ENCODE measurements at regions not wholly inside any gene's neighbourhood (a gene's known extent, or its start where the extent isn't known, plus 50 kb on each side); places are given as distances from the start of the nearest gene placed in this dataset.
"Not testable (repeated sequence)": the region's sequence is repeated elsewhere in the genome, so short reads cannot be mapped to it uniquely, and the experiment has no call there.

GRCh38 chr3:153783741-153784480 lies 337.3 kb upstream of the ARHGEF26 start:
- in situ Hi-C loops (cut with MboI; ENCODE audit: low sequenced_read_pairs): no loop called here

GRCh38 chr3:153785901-153786300 lies 335.3 kb upstream of the ARHGEF26 start:
- in situ Hi-C loops (cut with MboI; ENCODE audit: low sequenced_read_pairs): no loop called here

GRCh38 chr3:153789380-153789779 lies 331.8 kb upstream of the ARHGEF26 start:
- in situ Hi-C loops (cut with MboI; ENCODE audit: low sequenced_read_pairs): no loop called here

GRCh38 chr3:153797056-153797455 lies 324.1 kb upstream of the ARHGEF26 start:
- in situ Hi-C loops (cut with MboI; ENCODE audit: low sequenced_read_pairs): not testable (repeated sequence)

GRCh38 chr3:153809097-153809496 lies 312.1 kb upstream of the ARHGEF26 start:
- in situ Hi-C loops (cut with MboI; ENCODE audit: low sequenced_read_pairs): no loop called here

- in situ Hi-C loops (cut with MboI; ENCODE audit: low sequenced_read_pairs): no loop called here
These were observed 302.9 kb upstream of the ARHGEF26 start for GRCh38 chr3:153818338-153818737.

GRCh38 chr3:153820035-153820434 lies 301.2 kb upstream of the ARHGEF26 start:
- in situ Hi-C loops (cut with MboI; ENCODE audit: low sequenced_read_pairs): no loop called here

GRCh38 chr3:153828346-153828745 lies 292.8 kb upstream of the ARHGEF26 start:
- in situ Hi-C loops (cut with MboI; ENCODE audit: low sequenced_read_pairs): not testable (repeated sequence)

- in situ Hi-C loops (cut with MboI; ENCODE audit: low sequenced_read_pairs): no loop called here
These were observed 291.5 kb upstream of the ARHGEF26 start for GRCh38 chr3:153829606-153830170.

GRCh38 chr3:153830552-153830951 lies 290.6 kb upstream of the ARHGEF26 start:
- in situ Hi-C loops (cut with MboI; ENCODE audit: low sequenced_read_pairs): no loop called here

- in situ Hi-C loops (cut with MboI; ENCODE audit: low sequenced_read_pairs): no loop called here
These were observed 285.6 kb upstream of the ARHGEF26 start for GRCh38 chr3:153835540-153835939.

GRCh38 chr3:153840487-153840886 lies 280.7 kb upstream of the ARHGEF26 start:
- in situ Hi-C loops (cut with MboI; ENCODE audit: low sequenced_read_pairs): no loop called here

- in situ Hi-C loops (cut with MboI; ENCODE audit: low sequenced_read_pairs): no loop called here
These were observed 277.2 kb upstream of the ARHGEF26 start for GRCh38 chr3:153843994-153844393.

GRCh38 chr3:153845311-153845710 lies 275.9 kb upstream of the ARHGEF26 start:
- in situ Hi-C loops (cut with MboI; ENCODE audit: low sequenced_read_pairs): no loop called here

- in situ Hi-C loops (cut with MboI; ENCODE audit: low sequenced_read_pairs): no loop called here
These were observed 272.5 kb upstream of the ARHGEF26 start for GRCh38 chr3:153848702-153849101.

GRCh38 chr3:153852355-153852754 lies 268.8 kb upstream of the ARHGEF26 start:
- in situ Hi-C loops (cut with MboI; ENCODE audit: low sequenced_read_pairs): no loop called here

- in situ Hi-C loops (cut with MboI; ENCODE audit: low sequenced_read_pairs): no loop called here
These were observed 268.0 kb upstream of the ARHGEF26 start for GRCh38 chr3:153853163-153853562.

GRCh38 chr3:153855772-153856171 lies 265.4 kb upstream of the ARHGEF26 start:
- in situ Hi-C loops (cut with MboI; ENCODE audit: low sequenced_read_pairs): no loop called here

GRCh38 chr3:153856932-153857331 lies 264.3 kb upstream of the ARHGEF26 start:
- in situ Hi-C loops (cut with MboI; ENCODE audit: low sequenced_read_pairs): no loop called here

- in situ Hi-C loops (cut with MboI; ENCODE audit: low sequenced_read_pairs): no loop called here
These were observed 256.4 kb upstream of the ARHGEF26 start for GRCh38 chr3:153864793-153865192.

- in situ Hi-C loops (cut with MboI; ENCODE audit: low sequenced_read_pairs): no loop called here
These were observed 254.3 kb upstream of the ARHGEF26 start for GRCh38 chr3:153866901-153867300.

- in situ Hi-C loops (cut with MboI; ENCODE audit: low sequenced_read_pairs): not testable (repeated sequence)
These were observed 246.8 kb upstream of the ARHGEF26 start for GRCh38 chr3:153874348-153874747.

- in situ Hi-C loops (cut with MboI; ENCODE audit: low sequenced_read_pairs): no loop called here
These were observed 240.7 kb upstream of the ARHGEF26 start for GRCh38 chr3:153880493-153880892.
